ENCODE measurements at regions not wholly inside any gene's neighbourhood (a gene's known extent, or its start where the extent isn't known, plus 50 kb on each side); places are given as distances from the start of the nearest gene placed in this dataset.

GRCh38 chr16:85341972-85342695 is 229.9 kb upstream of the CIBAR2 start:
- Histone ChIP-seq H3K4me3 (ENCODE audit: low read depth in 1 of 2, low read length in 2 of 2) (no peak overlapping the region), H3K27me3 (ENCODE audit: control insufficient read depth in 1 of 2, insufficient read depth in 2 of 2, low read length in 2 of 2) (no peaks in the 10 kb centered on the region), H3K4me1 (ENCODE audit: control insufficient read depth in 1 of 2, insufficient read depth in 2 of 2, low read length in 2 of 2) (no peaks in the 10 kb centered on the region), H3K9me3 (ENCODE audit: control insufficient read depth in 1 of 2, low read length in 2 of 2) (no peaks in the 10 kb centered on the region), H3K27ac (ENCODE audit: low read depth, low read length) (no peak overlapping the region), H3K9ac (ENCODE audit: low read depth in 1 of 2, low read length in 2 of 2) (no peak overlapping the region), H3K36me3 (ENCODE audit: control insufficient read depth in 1 of 2, insufficient read depth in 2 of 2, low read length in 2 of 2) (no peaks in the 10 kb centered on the region)

- H3K27ac ChIP-seq (ENCODE audit: low read depth, low read length), result no peak overlapping the region
- H3K4me1 ChIP-seq (ENCODE audit: control insufficient read depth in 1 of 2, insufficient read depth in 2 of 2, low read length in 2 of 2), result peaks cover 6 to 14% of the 10 kb centered on the region in 2 donors
These were observed 232.3 kb upstream of the CIBAR2 start for GRCh38 chr16:85344502-85345128.

GRCh38 chr16:85345129-85345639 is 232.9 kb upstream of the CIBAR2 start:
- Histone ChIP-seq H3K4me1 (ENCODE audit: control insufficient read depth in 1 of 2, insufficient read depth in 2 of 2, low read length in 2 of 2) (peaks cover 10 to 19% of the 10 kb centered on the region in 2 donors), H3K27ac (ENCODE audit: low read depth, low read length) (no peak overlapping the region), H3K36me3 (ENCODE audit: control insufficient read depth in 1 of 2, insufficient read depth in 2 of 2, low read length in 2 of 2) (no peaks in the 10 kb centered on the region), H3K9ac (ENCODE audit: low read depth in 1 of 2, low read length in 2 of 2) (no peak overlapping the region), H3K9me3 (ENCODE audit: control insufficient read depth in 1 of 2, low read length in 2 of 2) (no peaks in the 10 kb centered on the region), H3K27me3 (ENCODE audit: control insufficient read depth in 1 of 2, insufficient read depth in 2 of 2, low read length in 2 of 2) (no peaks in the 10 kb centered on the region), H3K4me3 (ENCODE audit: low read depth in 1 of 2, low read length in 2 of 2) (no peak overlapping the region)

More at GRCh38 chr16:85344502-85345128, 232.3 kb upstream of the CIBAR2 start:
- H3K36me3 ChIP-seq (ENCODE audit: control insufficient read depth in 1 of 2, insufficient read depth in 2 of 2, low read length in 2 of 2), result no peaks in the 10 kb centered on the region
- H3K4me3 ChIP-seq (ENCODE audit: low read depth in 1 of 2, low read length in 2 of 2), result no peak overlapping the region
- no peaks in the 10 kb centered on the region for H3K27me3 ChIP-seq (ENCODE audit: control insufficient read depth in 1 of 2, insufficient read depth in 2 of 2, low read length in 2 of 2)
- H3K9ac ChIP-seq (ENCODE audit: low read depth in 1 of 2, low read length in 2 of 2), result no peak overlapping the region
- no peaks in the 10 kb centered on the region for H3K9me3 ChIP-seq (ENCODE audit: control insufficient read depth in 1 of 2, low read length in 2 of 2)

- no peak overlapping the region for H3K27ac ChIP-seq (ENCODE audit: low read depth, low read length)
- no peaks in the 10 kb centered on the region for H3K36me3 ChIP-seq (ENCODE audit: control insufficient read depth in 1 of 2, insufficient read depth in 2 of 2, low read length in 2 of 2)
- no peak overlapping the region for H3K9ac ChIP-seq (ENCODE audit: low read depth in 1 of 2, low read length in 2 of 2)
- no peaks in the 10 kb centered on the region for H3K27me3 ChIP-seq (ENCODE audit: control insufficient read depth in 1 of 2, insufficient read depth in 2 of 2, low read length in 2 of 2)
- no peaks in the 10 kb centered on the region for H3K9me3 ChIP-seq (ENCODE audit: control insufficient read depth in 1 of 2, low read length in 2 of 2)
- peaks cover 10 to 31% of the 10 kb centered on the region in 2 donors for H3K4me1 ChIP-seq (ENCODE audit: control insufficient read depth in 1 of 2, insufficient read depth in 2 of 2, low read length in 2 of 2)
- no peak overlapping the region for H3K4me3 ChIP-seq (ENCODE audit: low read depth in 1 of 2, low read length in 2 of 2)
These were observed 234.3 kb upstream of the CIBAR2 start for GRCh38 chr16:85346404-85347212.

GRCh38 chr16:85347213-85347591 is 234.9 kb upstream of the CIBAR2 start:
- no peaks in the 10 kb centered on the region for H3K27me3 ChIP-seq (ENCODE audit: control insufficient read depth in 1 of 2, insufficient read depth in 2 of 2, low read length in 2 of 2)
- H3K4me3 ChIP-seq (ENCODE audit: low read depth in 1 of 2, low read length in 2 of 2), result no peak overlapping the region
- peaks cover 10 to 31% of the 10 kb centered on the region in 2 donors for H3K4me1 ChIP-seq (ENCODE audit: control insufficient read depth in 1 of 2, insufficient read depth in 2 of 2, low read length in 2 of 2)
- H3K36me3 ChIP-seq (ENCODE audit: control insufficient read depth in 1 of 2, insufficient read depth in 2 of 2, low read length in 2 of 2), result no peaks in the 10 kb centered on the region
- no peaks in the 10 kb centered on the region for H3K9me3 ChIP-seq (ENCODE audit: control insufficient read depth in 1 of 2, low read length in 2 of 2)
- no peak overlapping the region for H3K9ac ChIP-seq (ENCODE audit: low read depth in 1 of 2, low read length in 2 of 2)
- H3K27ac ChIP-seq (ENCODE audit: low read depth, low read length), result no peak overlapping the region

GRCh38 chr16:85348065-85348840 is 236.0 kb upstream of the CIBAR2 start:
- H3K9me3 ChIP-seq (ENCODE audit: control insufficient read depth in 1 of 2, low read length in 2 of 2), result peaks cover 0 to 3% of the 10 kb centered on the region in 2 donors
- no peaks in the 10 kb centered on the region for H3K36me3 ChIP-seq (ENCODE audit: control insufficient read depth in 1 of 2, insufficient read depth in 2 of 2, low read length in 2 of 2)
- H3K27ac ChIP-seq (ENCODE audit: low read depth, low read length), result no peak overlapping the region
- H3K4me3 ChIP-seq (ENCODE audit: low read depth in 1 of 2, low read length in 2 of 2), result no peak overlapping the region
- no peak overlapping the region for H3K9ac ChIP-seq (ENCODE audit: low read depth in 1 of 2, low read length in 2 of 2)
- peaks cover 10 to 31% of the 10 kb centered on the region in 2 donors for H3K4me1 ChIP-seq (ENCODE audit: control insufficient read depth in 1 of 2, insufficient read depth in 2 of 2, low read length in 2 of 2)
- no peaks in the 10 kb centered on the region for H3K27me3 ChIP-seq (ENCODE audit: control insufficient read depth in 1 of 2, insufficient read depth in 2 of 2, low read length in 2 of 2)

GRCh38 chr16:85348911-85349334 is 236.7 kb upstream of the CIBAR2 start:
- Histone ChIP-seq H3K4me1 (ENCODE audit: control insufficient read depth in 1 of 2, insufficient read depth in 2 of 2, low read length in 2 of 2) (peaks cover 14 to 35% of the 10 kb centered on the region in 2 donors), H3K36me3 (ENCODE audit: control insufficient read depth in 1 of 2, insufficient read depth in 2 of 2, low read length in 2 of 2) (no peaks in the 10 kb centered on the region), H3K4me3 (ENCODE audit: low read depth in 1 of 2, low read length in 2 of 2) (no peak overlapping the region), H3K9ac (ENCODE audit: low read depth in 1 of 2, low read length in 2 of 2) (no peak overlapping the region), H3K9me3 (ENCODE audit: control insufficient read depth in 1 of 2, low read length in 2 of 2) (peaks cover 0 to 3% of the 10 kb centered on the region in 2 donors), H3K27me3 (ENCODE audit: control insufficient read depth in 1 of 2, insufficient read depth in 2 of 2, low read length in 2 of 2) (no peaks in the 10 kb centered on the region), H3K27ac (ENCODE audit: low read depth, low read length) (no peak overlapping the region)

- H3K9me3 ChIP-seq (ENCODE audit: control insufficient read depth in 1 of 2, low read length in 2 of 2), result peaks cover 0 to 3% of the 10 kb centered on the region in 2 donors
- peaks cover 18 to 38% of the 10 kb centered on the region in 2 donors for H3K4me1 ChIP-seq (ENCODE audit: control insufficient read depth in 1 of 2, insufficient read depth in 2 of 2, low read length in 2 of 2)
- no peaks in the 10 kb centered on the region for H3K36me3 ChIP-seq (ENCODE audit: control insufficient read depth in 1 of 2, insufficient read depth in 2 of 2, low read length in 2 of 2)
- H3K9ac ChIP-seq (ENCODE audit: low read depth in 1 of 2, low read length in 2 of 2), result no peak overlapping the region
- H3K4me3 ChIP-seq (ENCODE audit: low read depth in 1 of 2, low read length in 2 of 2), result no peak overlapping the region
- H3K27me3 ChIP-seq (ENCODE audit: control insufficient read depth in 1 of 2, insufficient read depth in 2 of 2, low read length in 2 of 2), result no peaks in the 10 kb centered on the region
- H3K27ac ChIP-seq (ENCODE audit: low read depth, low read length), result no peak overlapping the region
These were observed 237.3 kb upstream of the CIBAR2 start for GRCh38 chr16:85349365-85350145.

- Histone ChIP-seq H3K36me3 (ENCODE audit: control insufficient read depth in 1 of 2, insufficient read depth in 2 of 2, low read length in 2 of 2) (no peaks in the 10 kb centered on the region), H3K9ac (ENCODE audit: low read depth in 1 of 2, low read length in 2 of 2) (no peak overlapping the region), H3K4me1 (ENCODE audit: control insufficient read depth in 1 of 2, insufficient read depth in 2 of 2, low read length in 2 of 2) (peaks cover 18 to 38% of the 10 kb centered on the region in 2 donors), H3K4me3 (ENCODE audit: low read depth in 1 of 2, low read length in 2 of 2) (no peak overlapping the region), H3K9me3 (ENCODE audit: control insufficient read depth in 1 of 2, low read length in 2 of 2) (peaks cover 0 to 3% of the 10 kb centered on the region in 2 donors), H3K27me3 (ENCODE audit: control insufficient read depth in 1 of 2, insufficient read depth in 2 of 2, low read length in 2 of 2) (no peaks in the 10 kb centered on the region), H3K27ac (ENCODE audit: low read depth, low read length) (no peak overlapping the region)
These were observed 238.0 kb upstream of the CIBAR2 start for GRCh38 chr16:85350146-85350728.

Data from duodenal mucosa (tissue), 2 donors.